Kidney epithelial cell (primary cell): ENCODE measurements at regions not wholly inside any gene's neighbourhood (a gene's known extent, or its start where the extent isn't known, plus 50 kb on each side); places are given as distances from the start of the nearest gene placed in this dataset.

ENCODE experiments used
- DNase-seq: peaks from one replicate; pipeline ENCODE4 v3.0.0-alpha.2; 2010; ENCODE audit warnings: low read depth
- H3K27me3 ChIP-seq: 2 replicates; pipeline ENCODE4 v1.6.0; 2011; ENCODE audit warnings: low read length; ENCODE audit not compliant: control insufficient read depth, insufficient read depth
- H3K36me3 ChIP-seq: 2 replicates; pipeline ENCODE4 v1.5.1; 2011; ENCODE audit warnings: low read length; ENCODE audit not compliant: control insufficient read depth, insufficient read depth
- H3K4me3 ChIP-seq: 2 replicates; pipeline ENCODE4 v1.5.1; 2011; ENCODE audit warnings: low read depth, mild to moderate bottlenecking, control low read depth, low read length
- CTCF ChIP-seq: IDR thresholded peaks from 2 replicates; pipeline ENCODE4 v1.5.1; 2011; ENCODE audit warnings: mild to moderate bottlenecking, moderate library complexity, low read length, control low read depth, inconsistent platforms; ENCODE audit not compliant: insufficient read depth, poor library complexity, severe bottlenecking

- Histone ChIP-seq H3K4me3 (no peak overlapping the region), H3K27me3 (no peaks in the 10 kb centered on the region), H3K36me3 (no peaks in the 10 kb centered on the region)
- DNase-seq = no peak
- no peak for TF ChIP-seq CTCF
Measured at GRCh38 chr13:105990256-105990958, 545.1 kb downstream of the EFNB2 start.

- Histone ChIP-seq H3K27me3 (no peaks in the 10 kb centered on the region), H3K36me3 (no peaks in the 10 kb centered on the region), H3K4me3 (no peak overlapping the region)
- DNase-seq = no peak
- no peak for TF ChIP-seq CTCF
Measured at GRCh38 chr13:105984646-105985045, 550.8 kb downstream of the EFNB2 start.

- Histone ChIP-seq H3K27me3 (no peaks in the 10 kb centered on the region), H3K36me3 (no peaks in the 10 kb centered on the region), H3K4me3 (no peak overlapping the region)
- no peak for TF ChIP-seq CTCF
- DNase-seq = no peak
Measured at GRCh38 chr13:105984236-105984635, 551.2 kb downstream of the EFNB2 start.

- TF ChIP-seq CTCF = no peak
Measured at GRCh38 chr13:105982219-105982930, 553.1 kb downstream of the EFNB2 start.

GRCh38 chr13:105979131-105980011 lies 556.1 kb downstream of the EFNB2 start:
- H3K4me3 ChIP-seq = no peak overlapping the region
- no peak for DNase-seq
- no peaks in the 10 kb centered on the region for H3K36me3 ChIP-seq
- no peaks in the 10 kb centered on the region for H3K27me3 ChIP-seq
- TF ChIP-seq CTCF = no peak

More at GRCh38 chr13:105982219-105982930, 553.1 kb downstream of the EFNB2 start:
- no peak for DNase-seq
- Histone ChIP-seq H3K4me3 (no peak overlapping the region), H3K36me3 (no peaks in the 10 kb centered on the region), H3K27me3 (no peaks in the 10 kb centered on the region)
